ENCODE measurements at regions not wholly inside any gene's neighbourhood (a gene's known extent, or its start where the extent isn't known, plus 50 kb on each side); places are given as distances from the start of the nearest gene placed in this dataset.

- Histone ChIP-seq H3K4me1 (ENCODE audit: insufficient read depth, low read length, poor library complexity, severe bottlenecking) (no peaks in the 10 kb centered on the region), H3K27ac (ENCODE audit: low read depth, low read length, poor library complexity, severe bottlenecking) (no peak overlapping the region), H3K27me3 (replicated peaks; ENCODE audit: insufficient read depth, low read depth, low read length, poor library complexity) (peaks cover 17% of the 10 kb centered on the region), H3K4me3 (ENCODE audit: low read depth, low read length, poor library complexity, severe bottlenecking) (no peak overlapping the region), H3K36me3 (ENCODE audit: insufficient read depth, low read length, poor library complexity, severe bottlenecking) (no peaks in the 10 kb centered on the region), H3K9me3 (ENCODE audit: low read depth, low read length, poor library complexity, severe bottlenecking) (no peaks in the 10 kb centered on the region)
- intact Hi-C loops (cut with micrococcal nuclease; ENCODE audit: unreplicated experiment) = no loop called here
- no TSS peak for BruUV-seq (replicated peaks)
- TF ChIP-seq CTCF (conservative IDR thresholded peaks at IDR 0.05; ENCODE audit: low read depth, low read length) (no peak), EZH2 (IDR thresholded peaks at IDR 0.05; ENCODE audit: borderline replicate concordance, low read depth, low read length, poor library complexity, severe bottlenecking) (no peak)
- no peak for DNase-seq (ENCODE audit: low spot score)
- ChIA-PET CTCF (no interaction called here), POLR2A (ENCODE audit: low non-redundant PET) (no interaction called here)
Observed at GRCh38 chr1:2881556-2881955, 80.1 kb upstream of the TTC34 start.

GRCh38 chr1:2882966-2883696 is 81.6 kb upstream of the TTC34 start:
- H3K9me3 ChIP-seq (ENCODE audit: low read depth, low read length, poor library complexity, severe bottlenecking) = no peaks in the 10 kb centered on the region
- DNase-seq (ENCODE audit: low spot score) = no peak
- TF ChIP-seq EZH2 (IDR thresholded peaks at IDR 0.05; ENCODE audit: borderline replicate concordance, low read depth, low read length, poor library complexity, severe bottlenecking) (no peak), CTCF (conservative IDR thresholded peaks at IDR 0.05; ENCODE audit: low read depth, low read length) (no peak)
- peaks cover 4% of the 10 kb centered on the region for H3K27me3 ChIP-seq (replicated peaks; ENCODE audit: insufficient read depth, low read depth, low read length, poor library complexity)
- H3K4me3 ChIP-seq (ENCODE audit: low read depth, low read length, poor library complexity, severe bottlenecking) = no peak overlapping the region
- intact Hi-C loops (cut with micrococcal nuclease; ENCODE audit: unreplicated experiment) = no loop called here
- CTCF ChIA-PET = no interaction called here
- no peaks in the 10 kb centered on the region for H3K36me3 ChIP-seq (ENCODE audit: insufficient read depth, low read length, poor library complexity, severe bottlenecking)
- no peaks in the 10 kb centered on the region for H3K4me1 ChIP-seq (ENCODE audit: insufficient read depth, low read length, poor library complexity, severe bottlenecking)
- BruUV-seq (replicated peaks) = no TSS peak
- H3K27ac ChIP-seq (ENCODE audit: low read depth, low read length, poor library complexity, severe bottlenecking) = no peak overlapping the region
- POLR2A ChIA-PET (ENCODE audit: low non-redundant PET) = no interaction called here

GRCh38 chr1:2885001-2885400 is 83.5 kb upstream of the TTC34 start:
- no peak for TF ChIP-seq EZH2 (IDR thresholded peaks at IDR 0.05; ENCODE audit: borderline replicate concordance, low read depth, low read length, poor library complexity, severe bottlenecking)
- TF ChIP-seq CTCF (conservative IDR thresholded peaks at IDR 0.05; ENCODE audit: low read depth, low read length) = no peak
- intact Hi-C loops (cut with micrococcal nuclease; ENCODE audit: unreplicated experiment) = no loop called here
- POLR2A ChIA-PET (ENCODE audit: low non-redundant PET) = no interaction called here
- DNase-seq (ENCODE audit: low spot score) = no peak
- Histone ChIP-seq H3K9me3 (ENCODE audit: low read depth, low read length, poor library complexity, severe bottlenecking) (no peaks in the 10 kb centered on the region), H3K27ac (ENCODE audit: low read depth, low read length, poor library complexity, severe bottlenecking) (no peak overlapping the region), H3K27me3 (replicated peaks; ENCODE audit: insufficient read depth, low read depth, low read length, poor library complexity) (peaks cover 4% of the 10 kb centered on the region), H3K4me1 (ENCODE audit: insufficient read depth, low read length, poor library complexity, severe bottlenecking) (no peaks in the 10 kb centered on the region), H3K4me3 (ENCODE audit: low read depth, low read length, poor library complexity, severe bottlenecking) (no peak overlapping the region), H3K36me3 (ENCODE audit: insufficient read depth, low read length, poor library complexity, severe bottlenecking) (no peaks in the 10 kb centered on the region)
- no TSS peak for BruUV-seq (replicated peaks)
- CTCF ChIA-PET = no interaction called here
